NB4 (cell line): ENCODE measurements at regions not wholly inside any gene's neighbourhood (a gene's known extent, or its start where the extent isn't known, plus 50 kb on each side); places are given as distances from the start of the nearest gene placed in this dataset.

Experiments used
- DNase-seq: peaks from one replicate; pipeline ENCODE4 v3.0.0; 2010; ENCODE audit warnings: low read depth
- H3K4me3 ChIP-seq: one replicate; pipeline ENCODE4 v1.5.1; 2011; ENCODE audit warnings: mild to moderate bottlenecking, low read depth, low read length, moderate library complexity
- CTCF ChIP-seq: IDR thresholded peaks from one replicate; pipeline ENCODE4 v1.5.1; 2012; ENCODE audit warnings: low read depth, low read length
- MAX ChIP-seq: IDR thresholded peaks from 2 replicates; pipeline ENCODE4 v1.6.1; 2011; ENCODE audit warnings: low read depth, low read length
- MYC ChIP-seq: IDR thresholded peaks from 2 replicates; pipeline ENCODE4 v1.6.1; 2011; ENCODE audit warnings: low read depth, low read length
- POLR2A ChIP-seq: IDR thresholded peaks from 2 replicates; pipeline ENCODE4 v1.6.1; 2011; ENCODE audit warnings: mild to moderate bottlenecking; ENCODE audit not compliant: insufficient read length; ENCODE audit errors: extremely low read depth

DNA sequence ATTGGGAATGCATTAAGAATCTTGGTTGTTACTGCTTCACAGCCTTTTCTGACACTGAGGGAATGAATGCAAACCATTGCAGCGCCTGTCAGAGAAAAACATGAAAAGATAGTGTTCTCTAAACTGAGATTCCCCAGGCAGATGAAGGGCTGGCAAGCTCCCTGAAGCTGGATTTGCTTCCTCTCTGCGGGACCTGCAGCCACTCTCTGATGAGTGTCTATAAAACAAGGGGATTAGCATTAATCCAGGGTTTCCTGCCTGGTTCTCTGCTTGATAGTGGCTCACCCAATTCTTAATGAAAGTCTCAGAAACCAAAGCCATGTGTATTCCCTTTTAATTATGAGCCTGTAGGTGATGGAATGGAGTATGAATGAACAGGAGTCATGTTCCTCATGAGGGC lies 344.3 kb upstream of the UMPS start:
- DNase-seq, result no peak
- TF ChIP-seq MYC (no peak), POLR2A (no peak), MAX (no peak), CTCF (no peak)
- H3K4me3 ChIP-seq, result no peak overlapping the region

GRCh38 chr3:124386996-124387595 lies 343.2 kb upstream of the UMPS start:
- DNase-seq, result no peak
- TF ChIP-seq MAX, result no peak
- TF ChIP-seq POLR2A, result no peak
- TF ChIP-seq MYC, result no peak
- no peak for TF ChIP-seq CTCF
- H3K4me3 ChIP-seq, result no peak overlapping the region

GRCh38 chr3:124391774-124392173 lies 338.5 kb upstream of the UMPS start:
- DNase-seq, result no peak
- TF ChIP-seq MAX (no peak), MYC (no peak), POLR2A (no peak), CTCF (no peak)
- H3K4me3 ChIP-seq, result no peak overlapping the region

DNA sequence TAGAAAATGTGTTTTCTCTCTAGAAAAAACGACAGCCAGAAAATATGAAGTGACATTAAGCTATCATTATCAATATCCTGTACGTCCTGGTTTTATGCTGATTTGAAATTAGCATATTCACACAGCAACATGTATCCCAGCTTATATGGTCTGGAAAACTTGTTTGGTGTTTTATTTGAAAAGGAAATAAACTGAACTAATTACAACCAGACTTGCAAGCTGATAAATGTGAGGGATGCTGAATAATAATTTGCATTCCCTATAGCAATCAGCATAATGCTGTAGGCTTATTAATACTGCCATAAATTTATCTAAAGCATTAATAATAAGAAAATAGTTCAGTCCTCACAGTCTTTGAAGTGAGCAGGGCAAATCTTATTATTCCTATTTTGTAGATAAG lies 336.9 kb upstream of the UMPS start:
- DNase-seq, result no peak
- no peak overlapping the region for H3K4me3 ChIP-seq
- TF ChIP-seq CTCF (no peak), MYC (no peak), POLR2A (no peak), MAX (no peak)

GRCh38 chr3:124395162-124395561 lies 335.1 kb upstream of the UMPS start:
- TF ChIP-seq POLR2A, result no peak
- no peak for TF ChIP-seq CTCF
- TF ChIP-seq MYC, result no peak
- TF ChIP-seq MAX, result no peak
- no peak overlapping the region for H3K4me3 ChIP-seq
- DNase-seq, result no peak
